H1 (cell line): ENCODE measurements at regions not wholly inside any gene's neighbourhood (a gene's known extent, or its start where the extent isn't known, plus 50 kb on each side); places are given as distances from the start of the nearest gene placed in this dataset.

Source experiments
- CTCF ChIA-PET: fragments of 300-600 bp; sonication (Branson Sonifier 250); formaldehyde crosslinking; loops from one replicate; lab custom pipeline; 2021; ENCODE audit not compliant: partially characterized antibody; lab: Charles Lee
- POLR2A ChIA-PET: fragments of 300-600 bp; sonication (Branson Sonifier 250); formaldehyde crosslinking; loops from one replicate; lab custom pipeline; 2021; ENCODE audit warnings: inconsistent platforms; ENCODE audit not compliant: partially characterized antibody; lab: Charles Lee
- DNase-seq, 2 experiments: peaks; one replicate each; pipeline versions ENCODE4 v3.0.0 to v3.0.0-alpha.2; 2010 to 2022; ENCODE audit warnings: low spot score in 2 of 2, low read depth in 1 of 2, mixed read lengths in 1 of 2
- FAIRE-seq: peaks from 2 replicates; lab custom pipeline; 2011; peaks lifted over from hg19 to GRCh38; lab: Jason Lieb, UNC
- H2AFZ ChIP-seq: 2 replicates; pipeline ENCODE4 v1.8.1; 2012; ENCODE audit warnings: low read length, inconsistent platforms
- H2AK5ac ChIP-seq: 2 replicates; pipeline ENCODE4 v1.6.1; 2013; ENCODE audit warnings: low read depth, low read length
- H2BK120ac ChIP-seq: replicated peaks from 2 replicates; pipeline ENCODE3; 2013; ENCODE audit warnings: low read depth, low read length, inconsistent platforms
- H2BK12ac ChIP-seq: 2 replicates; pipeline ENCODE4 v1.6.1; 2013; ENCODE audit warnings: low read depth, low read length
- H2BK15ac ChIP-seq: 2 replicates; pipeline ENCODE4 v1.6.1; 2013; ENCODE audit warnings: low read length
- H2BK20ac ChIP-seq: 2 replicates; pipeline ENCODE4 v1.6.1; 2013; ENCODE audit warnings: low read length
- H2BK5ac ChIP-seq: 2 replicates; pipeline ENCODE4 v1.6.1; 2013; ENCODE audit warnings: low read depth, low read length
- H3K14ac ChIP-seq: 2 replicates; pipeline ENCODE4 v1.6.1; 2013; ENCODE audit warnings: inconsistent platforms; ENCODE audit not compliant: insufficient read length
- H3K18ac ChIP-seq: 2 replicates; pipeline ENCODE4 v1.6.1; 2013; ENCODE audit warnings: low read length; ENCODE audit errors: extremely low read depth
- H3K23ac ChIP-seq: 2 replicates; pipeline ENCODE4 v1.6.1; 2013; ENCODE audit warnings: inconsistent platforms; ENCODE audit not compliant: insufficient read length
- H3K23me2 ChIP-seq: 2 replicates; pipeline ENCODE4 v1.6.1; 2013; ENCODE audit warnings: low read depth, low read length
- H3K27ac ChIP-seq: 2 replicates; pipeline ENCODE4 v1.6.1; 2011; ENCODE audit warnings: low read depth, low read length, inconsistent platforms
- H3K27me3 ChIP-seq, 4 experiments: replicated peaks in 1 of 4; 1 replicate in 1 of 4; 2 replicates in 3 of 4; pipeline versions ENCODE4 v1.6.1 to v1.8.1; 2011 to 2013; ENCODE audit warnings: low read length in 3 of 4, mild to moderate bottlenecking in 3 of 4, inconsistent platforms in 2 of 4, mixed read lengths in 2 of 4, moderate library complexity in 1 of 4; ENCODE audit not compliant: control insufficient read depth in 3 of 4, insufficient read depth in 3 of 4; ENCODE audit errors: extremely low read depth in 1 of 4
- H3K36me3 ChIP-seq, 4 experiments: 2 replicates each; pipeline versions ENCODE4 v1.6.1 to v1.8.1; 2011 to 2013; ENCODE audit warnings: mild to moderate bottlenecking in 4 of 4, low read length in 3 of 4, moderate library complexity in 2 of 4, control low read depth in 1 of 4, inconsistent platforms in 1 of 4; ENCODE audit not compliant: insufficient read depth in 4 of 4, control insufficient read depth in 2 of 4
- H3K4ac ChIP-seq: replicated peaks from 2 replicates; pipeline ENCODE3; 2013; ENCODE audit warnings: low read length, low read depth, mixed read lengths, inconsistent platforms; ENCODE audit not compliant: insufficient read length
- H3K4me1 ChIP-seq, 4 experiments: replicated peaks in 1 of 4; 1 replicate in 1 of 4; 2 replicates in 3 of 4; pipeline versions ENCODE4 v1.6.1 to v1.8.1; 2011 to 2013; ENCODE audit warnings: low read length in 3 of 4, inconsistent platforms in 2 of 4, mixed read lengths in 1 of 4; ENCODE audit not compliant: insufficient read depth in 4 of 4, control insufficient read depth in 3 of 4
- H3K4me2 ChIP-seq, 2 experiments: 2 replicates each; pipeline versions ENCODE4 v1.6.1 to v1.8.1; 2011 to 2013; ENCODE audit warnings: low read depth in 2 of 2, low read length in 2 of 2, control low read depth in 1 of 2, inconsistent platforms in 1 of 2, mild to moderate bottlenecking in 1 of 2; ENCODE audit not compliant: insufficient read depth in 1 of 2
- H3K4me3 ChIP-seq, 4 experiments: fragments of 200-600, 300-600 bp in 1 of 4; sonication (generic), shearing (Covaris generic), sonication (Bioruptor Twin) in 1 of 4; 2 replicates each; pipeline versions ENCODE4 v1.5.1 to v1.8.1; 2011 to 2016; ENCODE audit warnings: low read length in 4 of 4, low read depth in 3 of 4, control low read depth in 2 of 4, inconsistent platforms in 2 of 4, mild to moderate bottlenecking in 2 of 4, mixed read lengths in 1 of 4, moderate library complexity in 1 of 4; ENCODE audit not compliant: insufficient read depth in 2 of 4; ENCODE audit errors: extremely low read depth in 1 of 4
- H3K56ac ChIP-seq: replicated peaks from 2 replicates; pipeline ENCODE3; 2013; ENCODE audit warnings: low read depth, mild to moderate bottlenecking, mixed read lengths, low read length, inconsistent platforms; ENCODE audit not compliant: insufficient read length
- H3K79me1 ChIP-seq: 2 replicates; pipeline ENCODE4 v1.6.1; 2013; ENCODE audit warnings: low read depth, low read length, control low read depth
- H3K79me2 ChIP-seq, 2 experiments: 2 replicates each; pipeline versions ENCODE4 v1.6.1 to v1.8.1; 2012 to 2013; ENCODE audit warnings: low read length in 2 of 2, mild to moderate bottlenecking in 2 of 2, inconsistent platforms in 1 of 2; ENCODE audit not compliant: insufficient read depth in 2 of 2, control insufficient read depth in 1 of 2
- H3K9ac ChIP-seq, 4 experiments: replicated peaks in 1 of 4; 1 replicate in 1 of 4; 2 replicates in 3 of 4; pipeline versions ENCODE4 v1.6.1 to v1.8.1; 2011 to 2013; ENCODE audit warnings: low read depth in 3 of 4, low read length in 3 of 4, control low read depth in 2 of 4, mild to moderate bottlenecking in 2 of 4, moderate library complexity in 2 of 4, inconsistent platforms in 1 of 4; ENCODE audit errors: extremely low read depth in 1 of 4
- H3K9me3 ChIP-seq, 2 experiments: 2 replicates each; pipeline versions ENCODE4 v1.6.1 to v1.8.1; 2012 to 2013; ENCODE audit warnings: mild to moderate bottlenecking in 2 of 2, moderate library complexity in 2 of 2, control low read depth in 1 of 2, inconsistent platforms in 1 of 2, low read depth in 1 of 2, low read length in 1 of 2, mixed read lengths in 1 of 2; ENCODE audit not compliant: insufficient read depth in 2 of 2
- H4K20me1 ChIP-seq, 2 experiments: replicated peaks in 1 of 2; 2 replicates each; pipeline versions ENCODE3 to v1.8.1; 2011 to 2013; ENCODE audit warnings: inconsistent platforms in 2 of 2, low read length in 2 of 2, mild to moderate bottlenecking in 1 of 2; ENCODE audit not compliant: insufficient read depth in 2 of 2, control insufficient read depth in 1 of 2
- H4K5ac ChIP-seq: 2 replicates; pipeline ENCODE4 v1.6.1; 2013; ENCODE audit warnings: low read length, low read depth, mixed read lengths, inconsistent platforms; ENCODE audit not compliant: insufficient read length
- H4K8ac ChIP-seq: 2 replicates; pipeline ENCODE4 v1.8.0; 2013; ENCODE audit warnings: mild to moderate bottlenecking, moderate library complexity, low read length, inconsistent platforms; ENCODE audit not compliant: insufficient read depth; ENCODE audit errors: extremely low read depth
- H4K91ac ChIP-seq: replicated peaks from 2 replicates; pipeline ENCODE3; 2013; ENCODE audit warnings: low read length, mixed read lengths, inconsistent platforms; ENCODE audit not compliant: insufficient read length
- CHD1 ChIP-seq: IDR thresholded peaks from 2 replicates; pipeline ENCODE4 v1.6.1; 2012; ENCODE audit warnings: low read depth, low read length, improper control_type of control experiment
- CREB1 ChIP-seq: IDR thresholded peaks from 2 replicates; pipeline ENCODE4 v1.6.1; 2012; ENCODE audit warnings: inconsistent platforms
- CTBP2 ChIP-seq: IDR thresholded peaks from 2 replicates; pipeline ENCODE4 v1.7.0; 2011; ENCODE audit warnings: borderline replicate concordance, mild to moderate bottlenecking, moderate library complexity, mixed read lengths, low read length; ENCODE audit not compliant: insufficient read depth, insufficient read length
- EP300 ChIP-seq, 2 experiments: IDR thresholded peaks; 1 replicate in 1 of 2; 2 replicates in 1 of 2; pipeline ENCODE4 v1.6.1; 2011 to 2012; ENCODE audit warnings: low read depth in 2 of 2, low read length in 2 of 2, mild to moderate bottlenecking in 2 of 2, borderline replicate concordance in 1 of 2, inconsistent platforms in 1 of 2, moderate library complexity in 1 of 2
- KDM5A ChIP-seq: fragments of 200-600 bp; IDR thresholded peaks from 2 replicates; pipeline ENCODE4 v1.7.1; 2012; ENCODE audit warnings: mild to moderate bottlenecking, low read length, inconsistent platforms, mixed read lengths
- MAFK ChIP-seq: IDR thresholded peaks from 2 replicates; pipeline ENCODE4 v1.6.1; 2012; ENCODE audit warnings: low read depth, mild to moderate bottlenecking, improper control_type of control experiment, low read length
- PHF8 ChIP-seq: fragments of 200-600 bp; sonication (generic); conservative IDR thresholded peaks from 2 replicates; pipeline ENCODE4 v1.7.1; 2012; ENCODE audit warnings: low read depth, mild to moderate bottlenecking, inconsistent platforms, low read length, moderate library complexity
- RFX5 ChIP-seq: IDR thresholded peaks from 2 replicates; pipeline ENCODE4 v1.6.1; 2011; ENCODE audit warnings: low read depth, low read length, improper control_type of control experiment, borderline replicate concordance
- SP4 ChIP-seq: IDR thresholded peaks from 2 replicates; pipeline ENCODE4 v1.6.1; 2012; ENCODE audit warnings: low read length, inconsistent platforms
- SUZ12 ChIP-seq: fragments of 200-600 bp; sonication (generic); IDR thresholded peaks from 2 replicates; pipeline ENCODE4 v1.6.1; 2012; ENCODE audit warnings: mild to moderate bottlenecking, inconsistent platforms, low read length, moderate library complexity, mixed read lengths
- TAF7 ChIP-seq: optimal IDR thresholded peaks from 2 replicates; pipeline ENCODE3; 2011; ENCODE audit warnings: low read depth, mild to moderate bottlenecking, inconsistent platforms, low read length, moderate library complexity, borderline replicate concordance
- WGBS, 2 experiments: shearing (Covaris generic) in 1 of 2; methylation state at CpG; one replicate each; pipeline versions ENCODE4 v1.1.6 to v1.1.7; 2013 to 2015; ENCODE audit warnings: low lambda C conversion rate in 2 of 2, mixed read lengths in 2 of 2, inconsistent platforms in 1 of 2, low coverage in 1 of 2, missing lambda C conversion rate in 1 of 2; ENCODE audit not compliant: insufficient replicate concordance in 2 of 2, insufficient coverage in 1 of 2, insufficient read length in 1 of 2; ENCODE audit errors: extremely low coverage in 1 of 2, missing lambda C conversion rate in 1 of 2; 5-methylcytosine and 5-hydroxymethylcytosine counted together

GRCh38 chr4:43898836-43899235 is 549.8 kb downstream of the KCTD8 start:
- H2BK120ac ChIP-seq = no peak overlapping the region
- no peaks in the 10 kb centered on the region for H4K20me1 ChIP-seq
- CTCF ChIA-PET = no interaction called here
- H3K18ac ChIP-seq = no peak overlapping the region
- no peaks in the 10 kb centered on the region for H3K79me1 ChIP-seq
- H2BK5ac ChIP-seq = no peak overlapping the region
- no peak overlapping the region for H2BK20ac ChIP-seq
- H2BK15ac ChIP-seq = no peak overlapping the region
- no peaks in the 10 kb centered on the region for H3K36me3 ChIP-seq
- DNase-seq = no peak
- no peak overlapping the region for H4K5ac ChIP-seq
- no peak overlapping the region for H3K9ac ChIP-seq
- H3K14ac ChIP-seq = no peak overlapping the region
- no peak for FAIRE-seq
- H2AK5ac ChIP-seq = no peak overlapping the region
- H4K8ac ChIP-seq = no peak overlapping the region
- no peak overlapping the region for H3K4ac ChIP-seq
- H3K79me2 ChIP-seq = no peaks in the 10 kb centered on the region
- TF ChIP-seq CREB1 = no peak
- no peak for TF ChIP-seq PHF8
- no peak for TF ChIP-seq TAF7
- TF ChIP-seq EP300 (IDR thresholded peaks at IDR 0.05; ENCODE audit: borderline replicate concordance in 1 of 2, low read depth in 2 of 2, low read length in 2 of 2) = no peak
- TF ChIP-seq MAFK = no peak
- TF ChIP-seq RFX5 = no peak
- no peak for TF ChIP-seq CTBP2
- TF ChIP-seq KDM5A = no peak
- TF ChIP-seq SUZ12 = no peak
- TF ChIP-seq CHD1 = no peak
- TF ChIP-seq SP4 = no peak
- TF ChIP-seq, all 59 proteins: peak for 0
- Histone ChIP-seq H3K4me2 (no peak overlapping the region), H2BK12ac (no peak overlapping the region), H3K23ac (no peak overlapping the region), H3K4me1 (peaks cover 0 to 2% (median 0%) of the 10 kb centered on the region in 4 experiments; a peak in 1 of 7 replicates), H4K91ac (no peak overlapping the region), H3K4me3 (no peak overlapping the region), H3K27me3 (no peaks in the 10 kb centered on the region; a peak in 1 of 7 replicates), H3K27ac (no peak overlapping the region), H3K23me2 (no peaks in the 10 kb centered on the region), H3K56ac (no peak overlapping the region), H2AFZ (no peak overlapping the region), H3K9me3 (peaks cover 6 to 9% of the 10 kb centered on the region in 2 experiments; a peak in 3 of 4 replicates)
- WGBS, 2 experiments = 88% methylated on average over 15 of the region's 15 CpGs; no CpG with 5 or more reads in 1 of the 2 experiments
- POLR2A ChIA-PET = no interaction called here
